ENCODE measurements at regions not wholly inside any gene's neighbourhood (a gene's known extent, or its start where the extent isn't known, plus 50 kb on each side); places are given as distances from the start of the nearest gene placed in this dataset.

GRCh38 chr2:54401554-54401953, 54.6 kb upstream of the SPTBN1 start:
- TF ChIP-seq CTCF (IDR thresholded peaks at IDR 0.05; ENCODE audit: low read depth, low read length): no peak
- no peak for TF ChIP-seq POLR2A (IDR thresholded peaks at IDR 0.05; ENCODE audit: extremely low read depth, insufficient read length)
- no peak for TF ChIP-seq MAX (IDR thresholded peaks at IDR 0.05; ENCODE audit: low read depth, low read length)
- TF ChIP-seq MYC (IDR thresholded peaks at IDR 0.05; ENCODE audit: low read depth, low read length): no peak

All from NB4 (cell line).